ENCODE measurements at regions not wholly inside any gene's neighbourhood (a gene's known extent, or its start where the extent isn't known, plus 50 kb on each side); places are given as distances from the start of the nearest gene placed in this dataset.
A peak's percentile ranks its signal among the peaks of the same experiment; 100 is the strongest.

- H3K36me3 Mint-ChIP-seq (ENCODE audit: low read depth): no peaks in the 10 kb centered on the region
- no peak for DNase-seq
- no peak overlapping the region for H3K4me3 Mint-ChIP-seq
- no peak for TF ChIP-seq CTCF (IDR thresholded peaks at IDR 0.05)
- peaks cover 24% of the 10 kb centered on the region for H3K4me1 Mint-ChIP-seq (ENCODE audit: low read depth)
- H3K27ac Mint-ChIP-seq: no peak overlapping the region
- H3K9me3 Mint-ChIP-seq: no peaks in the 10 kb centered on the region
- peaks cover 5% of the 10 kb centered on the region for H3K27me3 Mint-ChIP-seq (ENCODE audit: insufficient read depth)
Measured at GRCh38 chr13:30370916-30371521, 51.3 kb upstream of the UBE2L5 start.

GRCh38 chr13:30371649-30372265 is 50.5 kb upstream of the UBE2L5 start:
- H3K27ac Mint-ChIP-seq: peak overlapping the region; percentile 64; the same call in 1 of the 2 replicates

More at GRCh38 chr13:30371649-30372265, 50.5 kb upstream of the UBE2L5 start:
- H3K4me1 Mint-ChIP-seq (ENCODE audit: low read depth): peaks cover 22% of the 10 kb centered on the region
- DNase-seq: peak; percentile 73
- no peaks in the 10 kb centered on the region for H3K36me3 Mint-ChIP-seq (ENCODE audit: low read depth)
- no peak overlapping the region for H3K4me3 Mint-ChIP-seq
- peaks cover 7% of the 10 kb centered on the region for H3K27me3 Mint-ChIP-seq (ENCODE audit: insufficient read depth)
- no peaks in the 10 kb centered on the region for H3K9me3 Mint-ChIP-seq
- TF ChIP-seq CTCF (IDR thresholded peaks at IDR 0.05): no peak
